Vagina (tissue), 2 donors: ENCODE measurements at regions not wholly inside any gene's neighbourhood (a gene's known extent, or its start where the extent isn't known, plus 50 kb on each side); places are given as distances from the start of the nearest gene placed in this dataset.

ENCODE experiments used
- CTCF ChIP-seq, 3 experiments: fragments of 450-650 bp in 2 of 3; fragments of 200-600 bp in 1 of 3; sonication (generic) in 1 of 3; IDR thresholded peaks; one replicate each; pipeline ENCODE4 v1.5.1; 2017 to 2019; ENCODE audit warnings: antibody characterized with exemption in 3 of 3, mild to moderate bottlenecking in 2 of 3, moderate library complexity in 2 of 3
- POLR2A ChIP-seq, 2 donors: fragments of 450-650 bp; IDR thresholded peaks; one replicate each; pipeline ENCODE4 v1.6.1; 2017; ENCODE audit warnings: antibody characterized with exemption in 2 of 2, mild to moderate bottlenecking in 2 of 2, moderate library complexity in 2 of 2

- TF ChIP-seq CTCF (IDR thresholded peaks at IDR 0.05) (no peak), POLR2A (IDR thresholded peaks at IDR 0.05) (no peak)
These were observed 358.4 kb upstream of the RPS23 start for GRCh38 chr5:82636591-82636990.
